OCI-LY7 (cell line): ENCODE measurements at regions not wholly inside any gene's neighbourhood (a gene's known extent, or its start where the extent isn't known, plus 50 kb on each side); places are given as distances from the start of the nearest gene placed in this dataset.

Experiments used
- CTCF ChIP-seq: fragments of 200-600 bp; sonication (generic); conservative IDR thresholded peaks from 2 replicates; pipeline ENCODE4 v1.5.1; 2014; ENCODE audit warnings: mild to moderate bottlenecking, antibody characterized with exemption, low read length, moderate library complexity, mixed read lengths
- EZH2phosphoT487 ChIP-seq: fragments of 200-600 bp; sonication (generic); IDR thresholded peaks from 2 replicates; pipeline ENCODE4 v1.6.1; 2018; ENCODE audit warnings: low read depth, borderline replicate concordance, mild to moderate bottlenecking, mixed run types, antibody characterized with exemption, low read length, moderate library complexity, mixed read lengths

- no peak for TF ChIP-seq CTCF
- no peak for TF ChIP-seq EZH2phosphoT487
Observed at GRCh38 chr1:29749024-29749945, 513.0 kb downstream of the PTPRU start.
